ENCODE measurements at regions not wholly inside any gene's neighbourhood (a gene's known extent, or its start where the extent isn't known, plus 50 kb on each side); places are given as distances from the start of the nearest gene placed in this dataset.

DNA sequence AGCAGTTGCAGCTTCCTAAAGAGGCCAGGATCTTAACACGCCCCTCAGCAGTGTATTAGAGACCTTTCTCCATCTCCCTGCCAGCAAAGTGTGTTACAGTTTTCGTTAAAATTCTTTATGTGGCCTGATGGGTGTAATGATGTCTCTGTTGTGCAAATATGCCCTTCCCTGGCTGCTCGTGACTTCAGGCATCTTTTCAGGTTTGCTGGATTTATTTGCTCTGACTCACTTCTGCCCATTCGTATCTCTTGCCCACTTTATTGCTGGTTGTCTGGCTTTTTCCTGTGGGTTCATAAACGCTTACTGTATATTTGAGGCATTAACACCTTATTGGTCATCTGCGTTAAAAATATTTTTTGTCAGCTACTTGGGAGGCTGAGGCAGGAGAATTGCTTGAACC lies 134.5 kb downstream of the ASB1 start:
- no peak overlapping the region for H3K27ac ChIP-seq (ENCODE audit: low read depth in 1 of 2, low read length in 1 of 2)
- DNase-seq (no peak), ATAC-seq (ENCODE audit: insufficient read depth, low FRiP score) (no peak)
- TF ChIP-seq, protein P1, sequence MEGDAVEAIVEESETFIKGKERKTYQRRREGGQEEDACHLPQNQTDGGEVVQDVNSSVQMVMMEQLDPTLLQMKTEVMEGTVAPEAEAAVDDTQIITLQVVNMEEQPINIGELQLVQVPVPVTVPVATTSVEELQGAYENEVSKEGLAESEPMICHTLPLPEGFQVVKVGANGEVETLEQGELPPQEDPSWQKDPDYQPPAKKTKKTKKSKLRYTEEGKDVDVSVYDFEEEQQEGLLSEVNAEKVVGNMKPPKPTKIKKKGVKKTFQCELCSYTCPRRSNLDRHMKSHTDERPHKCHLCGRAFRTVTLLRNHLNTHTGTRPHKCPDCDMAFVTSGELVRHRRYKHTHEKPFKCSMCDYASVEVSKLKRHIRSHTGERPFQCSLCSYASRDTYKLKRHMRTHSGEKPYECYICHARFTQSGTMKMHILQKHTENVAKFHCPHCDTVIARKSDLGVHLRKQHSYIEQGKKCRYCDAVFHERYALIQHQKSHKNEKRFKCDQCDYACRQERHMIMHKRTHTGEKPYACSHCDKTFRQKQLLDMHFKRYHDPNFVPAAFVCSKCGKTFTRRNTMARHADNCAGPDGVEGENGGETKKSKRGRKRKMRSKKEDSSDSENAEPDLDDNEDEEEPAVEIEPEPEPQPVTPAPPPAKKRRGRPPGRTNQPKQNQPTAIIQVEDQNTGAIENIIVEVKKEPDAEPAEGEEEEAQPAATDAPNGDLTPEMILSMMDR (IDR thresholded peaks at IDR 0.05; ENCODE audit: control extremely low read depth, extremely low read depth) = no peak
- no peak overlapping the region for H3K9ac ChIP-seq (ENCODE audit: insufficient read depth in 1 of 2, low read length in 2 of 2)
- WGBS, 2 donors = 80 to 86% methylated on average over 6 of the region's 6 CpGs
- H3K9me3 ChIP-seq (ENCODE audit: control insufficient read depth in 4 of 4, insufficient read depth in 3 of 4, low read length in 3 of 4) = no peaks in the 10 kb centered on the region
- peaks cover 0 to 34% (median 2%) of the 10 kb centered on the region in 5 donors for H3K4me1 ChIP-seq (ENCODE audit: control insufficient read depth in 5 of 5, insufficient read depth in 5 of 5, low read length in 5 of 5)
- H3K36me3 ChIP-seq (ENCODE audit: control insufficient read depth in 4 of 4, insufficient read depth in 4 of 4, low read length in 4 of 4) = no peaks in the 10 kb centered on the region
- H3K4me3 ChIP-seq = no peak overlapping the region
- no peaks in the 10 kb centered on the region for H3K27me3 ChIP-seq (ENCODE audit: control insufficient read depth in 3 of 3, insufficient read depth in 3 of 3, low read length in 2 of 3)

DNA sequence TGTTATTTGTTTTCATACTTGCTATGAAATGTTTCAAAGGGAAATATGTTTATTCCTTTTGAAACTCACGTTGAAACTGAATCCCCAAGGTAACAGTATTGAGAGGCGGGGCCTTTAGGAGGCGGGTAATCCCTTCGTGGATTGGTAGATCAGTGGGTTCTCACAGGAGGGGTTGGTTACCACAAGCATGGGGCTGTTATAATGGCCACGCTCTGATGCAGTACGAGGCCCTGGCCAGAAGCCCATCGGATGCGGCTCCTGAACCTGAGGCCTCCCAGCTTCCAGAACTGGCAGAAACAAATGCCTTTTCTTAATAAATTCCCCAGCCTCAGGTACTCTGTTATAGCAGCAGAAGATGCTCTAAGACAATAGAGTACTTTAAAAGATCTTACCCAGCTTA lies 135.7 kb downstream of the ASB1 start:
- no peak overlapping the region for H3K4me3 ChIP-seq
- ATAC-seq (ENCODE audit: insufficient read depth, low FRiP score) (no peak), DNase-seq (no peak)
- no peak overlapping the region for H3K27ac ChIP-seq (ENCODE audit: low read depth in 1 of 2, low read length in 1 of 2)
- 82 to 83% methylated on average over 8 of the region's 8 CpGs for WGBS, 2 donors
- H3K4me1 ChIP-seq (ENCODE audit: control insufficient read depth in 5 of 5, insufficient read depth in 5 of 5, low read length in 5 of 5) = peaks cover 0 to 34% (median 6%) of the 10 kb centered on the region in 5 donors
- H3K9ac ChIP-seq (ENCODE audit: insufficient read depth in 1 of 2, low read length in 2 of 2) = no peak overlapping the region
- TF ChIP-seq, protein P1 (IDR thresholded peaks at IDR 0.05; ENCODE audit: control extremely low read depth, extremely low read depth) = no peak
- no peaks in the 10 kb centered on the region for H3K9me3 ChIP-seq (ENCODE audit: control insufficient read depth in 4 of 4, insufficient read depth in 3 of 4, low read length in 3 of 4)
- H3K36me3 ChIP-seq (ENCODE audit: control insufficient read depth in 4 of 4, insufficient read depth in 4 of 4, low read length in 4 of 4) = no peaks in the 10 kb centered on the region
- no peaks in the 10 kb centered on the region for H3K27me3 ChIP-seq (ENCODE audit: control insufficient read depth in 3 of 3, insufficient read depth in 3 of 3, low read length in 2 of 3)

DNA sequence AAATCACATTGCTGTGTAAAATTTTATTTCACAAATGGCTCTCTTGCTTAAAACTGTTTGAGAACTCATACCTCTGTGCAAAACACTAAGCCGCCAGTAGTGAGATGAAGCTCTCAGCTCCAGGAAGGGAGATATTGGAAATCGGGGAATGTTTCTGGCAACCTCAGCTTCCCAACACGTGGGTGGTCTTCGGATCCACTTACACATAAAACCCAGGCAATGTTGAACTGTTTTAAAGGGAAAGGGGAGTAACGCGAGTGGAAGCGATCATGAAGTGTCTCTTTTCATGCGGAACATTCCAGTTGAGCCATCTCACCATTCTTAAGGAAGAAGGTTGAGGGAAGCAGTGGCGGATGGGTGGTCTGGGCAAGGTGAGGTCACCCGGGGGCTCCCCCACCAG lies 136.8 kb downstream of the ASB1 start:
- H3K9me3 ChIP-seq (ENCODE audit: control insufficient read depth in 4 of 4, insufficient read depth in 3 of 4, low read length in 3 of 4) = no peaks in the 10 kb centered on the region
- no peaks in the 10 kb centered on the region for H3K27me3 ChIP-seq (ENCODE audit: control insufficient read depth in 3 of 3, insufficient read depth in 3 of 3, low read length in 2 of 3)
- no peak overlapping the region for H3K4me3 ChIP-seq
- no peak overlapping the region for H3K27ac ChIP-seq (ENCODE audit: low read depth in 1 of 2, low read length in 1 of 2)
- ATAC-seq (ENCODE audit: insufficient read depth, low FRiP score) = no peak
- TF ChIP-seq, protein P1 (IDR thresholded peaks at IDR 0.05; ENCODE audit: control extremely low read depth, extremely low read depth) = no peak
- no peaks in the 10 kb centered on the region for H3K36me3 ChIP-seq (ENCODE audit: control insufficient read depth in 4 of 4, insufficient read depth in 4 of 4, low read length in 4 of 4)
- peak in 2 of 3 donors; percentile 29 to 57 for DNase-seq
- no peak overlapping the region for H3K9ac ChIP-seq (ENCODE audit: insufficient read depth in 1 of 2, low read length in 2 of 2)
- peaks cover 0 to 31% (median 5%) of the 10 kb centered on the region in 5 donors for H3K4me1 ChIP-seq (ENCODE audit: control insufficient read depth in 5 of 5, insufficient read depth in 5 of 5, low read length in 5 of 5)
- WGBS, 2 donors = 82 to 85% methylated on average over 10 of the region's 10 CpGs

DNA sequence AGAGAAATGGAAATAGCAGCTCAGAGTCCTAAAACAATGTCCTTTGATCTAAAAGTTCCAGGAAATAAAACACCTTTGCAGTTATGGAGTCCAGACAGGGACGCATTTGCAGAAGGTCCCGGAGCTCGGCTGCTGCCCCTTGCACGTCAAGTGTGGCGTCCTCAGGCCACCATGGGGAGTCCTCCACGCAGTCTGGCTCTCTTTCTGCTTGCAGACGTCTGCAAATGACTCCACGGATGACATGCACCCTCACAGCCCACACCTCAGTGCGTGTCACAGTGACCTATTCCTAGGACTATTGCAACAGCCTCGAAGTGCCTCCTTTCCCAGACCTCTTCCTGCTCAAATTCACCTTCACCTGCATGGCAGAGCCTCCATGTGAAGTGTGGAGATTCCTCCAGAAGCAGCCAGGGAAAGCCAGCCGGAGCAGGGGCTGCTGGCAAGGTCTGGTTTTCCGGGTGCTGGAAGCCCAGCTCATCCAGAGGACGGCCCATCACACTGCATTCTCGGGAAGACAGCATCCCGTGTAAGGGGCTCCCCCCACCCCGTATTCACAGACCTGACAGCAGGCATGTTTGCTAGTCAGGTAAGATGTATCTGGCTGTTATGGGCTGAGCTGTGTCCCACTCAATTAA lies 137.7 kb downstream of the ASB1 start:
- no peak overlapping the region for H3K9ac ChIP-seq (ENCODE audit: insufficient read depth in 1 of 2, low read length in 2 of 2)
- peaks cover 0 to 30% (median 5%) of the 10 kb centered on the region in 5 donors for H3K4me1 ChIP-seq (ENCODE audit: control insufficient read depth in 5 of 5, insufficient read depth in 5 of 5, low read length in 5 of 5)
- no peak overlapping the region for H3K27ac ChIP-seq (ENCODE audit: low read depth in 1 of 2, low read length in 1 of 2)
- ATAC-seq (ENCODE audit: insufficient read depth, low FRiP score) (no peak), DNase-seq (no peak)
- H3K36me3 ChIP-seq (ENCODE audit: control insufficient read depth in 4 of 4, insufficient read depth in 4 of 4, low read length in 4 of 4) = no peaks in the 10 kb centered on the region
- TF ChIP-seq, protein P1 (IDR thresholded peaks at IDR 0.05; ENCODE audit: control extremely low read depth, extremely low read depth) = no peak
- 81 to 88% methylated on average over 16 of the region's 16 CpGs for WGBS, 2 donors
- no peaks in the 10 kb centered on the region for H3K27me3 ChIP-seq (ENCODE audit: control insufficient read depth in 3 of 3, insufficient read depth in 3 of 3, low read length in 2 of 3)
- no peak overlapping the region for H3K4me3 ChIP-seq
- H3K9me3 ChIP-seq (ENCODE audit: control insufficient read depth in 4 of 4, insufficient read depth in 3 of 4, low read length in 3 of 4) = no peaks in the 10 kb centered on the region
